Liver (tissue), 3 donors: ENCODE measurements at regions not wholly inside any gene's neighbourhood (a gene's known extent, or its start where the extent isn't known, plus 50 kb on each side); places are given as distances from the start of the nearest gene placed in this dataset.

Source experiments
- CTCF ChIP-seq: fragments of 150-350 bp; IDR thresholded peaks from 2 replicates; pipeline ENCODE4 v1.5.1; 2017; ENCODE audit warnings: improper control_type of control experiment, low read depth, low read length; ENCODE audit not compliant: missing input control
- NR2F2 ChIP-seq: IDR thresholded peaks from 2 replicates; pipeline ENCODE4 v1.6.1; 2016; ENCODE audit warnings: antibody characterized with exemption
- RAD21 ChIP-seq, 2 donors: IDR thresholded peaks; 2 replicates each; pipeline ENCODE4 v1.6.1; 2016; ENCODE audit warnings: antibody characterized with exemption in 2 of 2, mild to moderate bottlenecking in 2 of 2
- donor health status: healthy.
- donor health status: healthy.

- TF ChIP-seq CTCF (no peak), RAD21 (IDR thresholded peaks at IDR 0.05) (no peak), NR2F2 (no peak)
Measured at GRCh38 chr4:183790661-183791060, 114.4 kb upstream of the STOX2 start.
